Superior temporal gyrus (tissue), 1 donor: ENCODE measurements at regions not wholly inside any gene's neighbourhood (a gene's known extent, or its start where the extent isn't known, plus 50 kb on each side); places are given as distances from the start of the nearest gene placed in this dataset.
A peak's percentile ranks its signal among the peaks of the same experiment; 100 is the strongest.
"Not testable (repeated sequence)": the region's sequence is repeated elsewhere in the genome, so short reads cannot be mapped to it uniquely, and the experiment has no call there.

Source experiments
- DNase-seq: peaks from one replicate; pipeline ENCODE4 v3.0.0-alpha.2; 2016; ENCODE audit errors: extremely low spot score

- no peak for DNase-seq
These were observed 573.7 kb upstream of the ANO3 start for GRCh38 chr11:25758145-25758661.

- no peak for DNase-seq
These were observed 565.5 kb upstream of the ANO3 start for GRCh38 chr11:25766332-25767015.

- DNase-seq = no peak
These were observed 562.6 kb upstream of the ANO3 start for GRCh38 chr11:25769287-25769686.

- DNase-seq = no peak
These were observed 560.3 kb upstream of the ANO3 start for GRCh38 chr11:25771605-25772004.

GRCh38 chr11:25775603-25776002 lies 556.3 kb upstream of the ANO3 start:
- peak; percentile 22 for DNase-seq

GRCh38 chr11:25776238-25776637 lies 555.7 kb upstream of the ANO3 start:
- no peak for DNase-seq

- DNase-seq = no peak
These were observed 554.6 kb upstream of the ANO3 start for GRCh38 chr11:25777343-25777742.

- no peak for DNase-seq
These were observed 552.9 kb upstream of the ANO3 start for GRCh38 chr11:25779033-25779432.

- DNase-seq = no peak
These were observed 544.5 kb upstream of the ANO3 start for GRCh38 chr11:25787416-25787815.

- no peak for DNase-seq
These were observed 541.5 kb upstream of the ANO3 start for GRCh38 chr11:25790396-25790795.

GRCh38 chr11:25793637-25794036 lies 538.3 kb upstream of the ANO3 start:
- DNase-seq = no peak

GRCh38 chr11:25794804-25795203 lies 537.1 kb upstream of the ANO3 start:
- DNase-seq = no peak

GRCh38 chr11:25816411-25816810 lies 515.5 kb upstream of the ANO3 start:
- no peak for DNase-seq

GRCh38 chr11:25824688-25825087 lies 507.2 kb upstream of the ANO3 start:
- DNase-seq = no peak

- not testable (repeated sequence) for DNase-seq
These were observed 500.4 kb upstream of the ANO3 start for GRCh38 chr11:25831485-25831884.

- DNase-seq = no peak
These were observed 492.9 kb upstream of the ANO3 start for GRCh38 chr11:25838918-25839625.

GRCh38 chr11:25844811-25845210 lies 487.1 kb upstream of the ANO3 start:
- DNase-seq = no peak

GRCh38 chr11:25855916-25856315 lies 476.0 kb upstream of the ANO3 start:
- DNase-seq = no peak

- no peak for DNase-seq
These were observed 472.2 kb upstream of the ANO3 start for GRCh38 chr11:25859776-25860175.

- no peak for DNase-seq
These were observed 471.1 kb upstream of the ANO3 start for GRCh38 chr11:25860677-25861450.

- no peak for DNase-seq
These were observed 469.8 kb upstream of the ANO3 start for GRCh38 chr11:25862159-25862558.

- DNase-seq = no peak
These were observed 467.9 kb upstream of the ANO3 start for GRCh38 chr11:25863986-25864385.
